GM19467 (cell line): ENCODE measurements at regions not wholly inside any gene's neighbourhood (a gene's known extent, or its start where the extent isn't known, plus 50 kb on each side); places are given as distances from the start of the nearest gene placed in this dataset.
"Not testable (repeated sequence)": the region's sequence is repeated elsewhere in the genome, so short reads cannot be mapped to it uniquely, and the experiment has no call there.

ENCODE experiments used
- ATAC-seq: cut with Tn5 transposase; IDR thresholded peaks from one replicate; pipeline ENCODE4 v1.9.1; 2021; ENCODE audit warnings: mild to moderate bottlenecking, moderate library complexity; ENCODE audit not compliant: unreplicated experiment

- no peak for ATAC-seq
Observed at GRCh38 chr20:19024296-19025035, 188.0 kb upstream of the SLC24A3 start.

- ATAC-seq, result no peak
Observed at GRCh38 chr20:19025430-19026120, 186.9 kb upstream of the SLC24A3 start.

DNA sequence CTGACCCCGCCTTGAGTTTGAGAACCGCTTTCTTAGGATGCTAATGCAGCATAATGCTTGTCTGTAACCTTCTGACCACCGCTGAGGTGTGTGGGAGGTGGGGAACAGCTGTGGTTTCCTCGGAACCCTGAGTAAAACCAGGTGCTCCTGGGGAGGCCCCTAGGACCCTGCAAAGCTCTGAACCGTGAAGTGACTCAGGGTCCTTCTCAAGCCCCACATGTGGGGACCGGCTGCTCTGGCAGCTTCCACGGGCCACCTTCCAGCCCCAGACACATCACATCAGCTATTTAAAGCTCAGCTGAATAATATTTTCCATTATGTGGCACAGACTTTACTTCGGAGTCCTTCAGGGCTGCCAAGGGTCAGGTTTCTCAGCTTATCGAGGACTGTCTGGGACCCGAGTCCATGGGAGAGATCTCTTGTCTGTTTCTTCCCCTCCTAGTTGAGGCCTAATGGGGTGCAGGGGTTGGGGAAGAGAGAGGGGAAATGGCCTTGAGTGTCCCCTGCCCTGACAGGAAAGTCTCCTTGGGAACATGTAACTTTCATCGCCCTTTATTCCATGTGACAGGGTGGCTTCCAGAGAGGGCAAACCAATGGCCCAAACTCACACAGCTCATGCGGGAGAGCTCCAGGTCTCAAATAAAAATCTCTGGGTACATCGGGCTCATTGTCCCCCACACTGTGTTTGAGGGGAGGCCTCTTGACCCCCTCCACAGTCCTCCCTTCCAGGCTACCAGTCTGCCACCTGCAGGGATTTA lies 186.1 kb upstream of the SLC24A3 start:
- peak; percentile 79 for ATAC-seq

GRCh38 chr20:19026901-19027644 lies 185.4 kb upstream of the SLC24A3 start:
- ATAC-seq, result no peak

DNA sequence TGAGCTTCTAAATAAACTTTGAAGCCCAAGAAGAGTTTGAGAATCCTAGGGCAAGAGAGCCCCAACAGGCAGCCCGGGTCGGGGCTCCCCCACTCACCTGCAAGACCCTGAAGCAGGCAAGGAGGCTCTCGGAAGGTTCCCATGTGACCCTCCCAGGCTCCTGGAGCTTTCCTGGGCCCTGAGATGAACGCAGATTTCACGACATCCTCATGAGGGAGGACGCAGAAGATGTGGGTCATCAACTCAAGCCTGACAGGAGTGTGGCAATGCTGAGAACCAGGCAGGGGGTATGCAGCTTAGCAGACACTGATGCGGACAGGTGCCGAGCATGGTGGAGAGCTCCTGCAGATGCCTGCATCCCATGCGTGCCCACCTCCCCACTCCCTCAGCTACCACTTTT lies 184.5 kb upstream of the SLC24A3 start:
- ATAC-seq, result no peak

- ATAC-seq, result no peak
Observed at GRCh38 chr20:19041787-19042186, 170.7 kb upstream of the SLC24A3 start.

GRCh38 chr20:19045371-19045770 lies 167.1 kb upstream of the SLC24A3 start:
- no peak for ATAC-seq

DNA sequence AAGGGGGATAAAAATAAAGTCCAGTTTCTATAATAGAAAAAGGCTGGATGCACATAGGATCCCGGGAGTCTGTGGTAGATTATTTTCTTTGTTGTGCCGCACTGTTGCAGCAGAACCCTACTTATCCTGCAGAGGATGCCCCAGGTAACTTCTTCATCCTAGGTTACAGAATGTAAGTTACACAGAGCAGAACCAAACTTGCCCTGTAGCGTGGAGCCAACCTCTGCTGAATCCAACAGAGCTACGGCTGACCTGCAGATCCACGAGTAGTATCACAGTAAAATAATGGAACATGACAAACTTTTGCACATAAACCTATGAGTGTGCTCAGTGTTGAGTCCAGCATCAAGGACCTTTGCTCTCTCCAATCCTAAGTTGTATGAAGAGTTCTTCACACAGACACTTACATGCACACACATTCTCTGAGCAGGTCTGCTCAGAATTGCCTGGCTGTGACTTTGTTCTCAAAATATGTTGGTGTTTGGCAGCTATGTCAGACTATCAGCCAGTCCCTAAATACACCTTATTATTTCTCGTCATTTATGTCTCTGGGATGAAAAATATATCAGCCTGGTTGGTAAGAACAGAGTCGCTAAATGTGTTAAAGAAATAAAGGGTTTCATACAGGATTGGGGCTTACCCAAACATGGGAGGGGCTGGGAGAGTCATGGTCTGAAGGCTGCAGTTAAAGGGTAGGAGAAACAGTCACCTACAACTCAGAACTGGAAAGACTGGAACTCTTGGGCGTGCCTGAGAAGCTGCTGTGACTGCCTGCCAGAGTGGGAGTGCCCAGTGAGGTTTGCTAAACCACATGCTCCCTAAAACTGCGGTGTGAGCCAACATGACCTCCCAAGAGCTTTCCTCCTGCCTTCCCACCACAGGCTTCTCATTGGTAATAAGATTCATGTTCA lies 165.1 kb upstream of the SLC24A3 start:
- ATAC-seq, result no peak

GRCh38 chr20:19047951-19048296 lies 164.5 kb upstream of the SLC24A3 start:
- no peak for ATAC-seq

DNA sequence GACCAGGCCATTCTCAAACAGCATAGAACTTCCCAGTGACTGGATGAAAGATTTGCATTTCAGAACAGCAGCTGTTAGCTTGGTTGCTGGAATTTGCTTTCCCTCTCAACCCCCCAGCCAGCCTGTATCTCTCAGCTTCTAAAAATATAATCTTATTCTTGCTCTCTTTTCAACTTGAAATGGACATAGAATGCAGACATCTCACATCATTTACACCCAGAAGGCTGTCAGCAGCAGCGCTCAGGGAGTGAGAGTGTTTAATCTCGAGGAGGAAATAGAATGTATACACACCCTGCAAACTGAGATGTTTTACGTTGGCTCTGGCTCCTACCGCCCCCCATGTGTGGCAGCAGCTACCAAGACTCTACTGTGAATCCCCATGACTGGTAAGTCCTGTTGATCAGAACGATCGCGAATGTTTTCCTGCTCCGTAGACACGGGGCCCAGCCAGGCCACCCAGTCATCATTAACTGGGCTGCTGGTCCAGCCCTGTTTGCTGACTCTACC lies 163.4 kb upstream of the SLC24A3 start:
- ATAC-seq, result no peak

- ATAC-seq, result no peak
Observed at GRCh38 chr20:19049514-19049913, 162.9 kb upstream of the SLC24A3 start.

DNA sequence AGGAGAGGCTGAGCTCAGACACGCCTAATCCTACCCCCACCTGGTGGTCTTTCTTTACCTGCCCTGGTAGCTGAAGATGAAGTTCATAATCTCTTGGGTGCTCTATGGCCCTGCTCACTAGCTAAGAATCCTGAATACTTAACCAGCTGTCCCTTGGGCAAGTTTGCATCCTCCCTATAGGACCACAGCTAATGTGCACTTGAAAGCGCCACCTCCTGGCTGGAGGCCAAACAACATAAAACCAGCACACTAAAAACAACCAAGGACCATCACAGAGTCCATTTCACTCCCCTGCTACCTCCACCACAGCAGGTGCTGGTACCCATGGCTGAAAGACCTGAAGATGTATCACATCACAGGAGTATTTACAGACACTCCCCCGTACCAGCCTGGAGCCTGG lies 155.5 kb upstream of the SLC24A3 start:
- no peak for ATAC-seq

DNA sequence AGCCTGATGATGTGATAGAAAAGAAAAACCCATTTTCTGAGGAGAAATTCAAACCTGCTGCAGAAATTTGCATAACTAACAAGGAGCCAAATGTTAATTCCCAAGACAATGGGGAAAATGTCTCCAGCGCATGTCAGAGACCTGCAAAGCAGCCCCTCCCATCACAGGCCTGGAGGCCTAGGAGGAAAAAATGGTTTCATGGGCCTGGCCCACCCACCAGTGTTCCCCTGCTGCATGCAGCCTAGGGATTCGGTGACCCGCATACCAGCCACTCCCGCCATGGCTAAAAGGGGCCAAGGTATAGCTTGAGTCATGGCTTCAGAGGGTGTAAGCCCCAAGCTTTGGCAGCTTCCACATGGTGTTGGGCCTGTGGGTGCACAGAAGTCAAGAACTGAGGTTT lies 147.7 kb upstream of the SLC24A3 start:
- ATAC-seq, result not testable (repeated sequence)

DNA sequence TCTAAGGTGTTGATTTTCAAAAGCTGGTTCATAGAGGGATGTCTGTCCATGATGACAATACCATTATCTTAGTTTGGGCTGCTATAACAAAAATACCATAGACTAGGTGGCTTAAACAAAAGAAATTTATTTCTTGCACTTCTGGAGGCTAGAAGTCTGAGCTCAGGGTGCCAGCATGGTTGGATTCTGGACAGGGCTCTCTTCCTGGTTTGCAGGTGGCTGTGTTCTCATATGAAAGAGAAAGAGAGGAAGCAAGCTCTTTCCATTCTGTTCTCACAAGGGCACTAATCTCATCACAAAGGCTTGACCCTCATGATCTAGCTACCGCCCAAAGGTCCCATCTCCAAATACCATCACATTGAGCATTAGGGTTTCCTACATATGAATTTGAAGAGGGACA lies 144.5 kb upstream of the SLC24A3 start:
- ATAC-seq, result no peak

GRCh38 chr20:19070026-19070425 lies 142.4 kb upstream of the SLC24A3 start:
- no peak for ATAC-seq

DNA sequence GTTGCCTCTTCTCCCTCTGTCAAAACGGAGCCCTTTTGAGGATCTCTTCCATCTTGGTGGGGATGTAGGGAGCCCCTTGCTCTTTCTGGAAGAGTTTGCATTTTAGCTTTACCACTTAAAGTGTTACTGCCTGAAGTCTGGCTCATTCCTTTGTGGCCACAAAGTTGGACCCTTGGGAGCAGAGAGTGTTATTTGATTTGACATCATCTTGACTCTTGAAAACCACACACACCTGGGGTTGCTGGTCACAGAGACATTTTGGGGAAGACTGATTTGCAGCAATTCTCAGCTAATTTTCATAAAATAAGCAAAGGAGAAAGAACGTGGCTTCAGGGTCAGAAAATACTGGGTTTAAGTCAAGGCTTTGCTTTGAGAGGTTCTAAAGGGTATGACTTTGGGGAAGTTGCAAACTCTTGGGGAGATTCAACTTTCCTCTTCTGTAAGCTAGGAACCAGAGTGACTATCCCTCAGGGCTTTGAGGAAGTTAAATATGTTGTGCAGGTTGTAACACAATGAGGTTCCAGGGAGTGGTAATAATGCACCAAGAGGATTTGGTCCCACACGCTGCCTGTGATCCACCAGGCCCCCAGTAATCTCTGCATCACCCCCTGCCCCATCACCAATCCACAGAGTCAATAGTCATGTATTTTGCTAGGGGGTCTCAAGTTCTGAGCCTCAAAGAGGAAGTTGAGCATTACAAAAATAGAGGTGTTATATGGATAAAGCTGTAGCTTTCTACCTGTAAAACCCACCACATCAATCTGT lies 141.6 kb upstream of the SLC24A3 start:
- peak; percentile 35 for ATAC-seq

DNA sequence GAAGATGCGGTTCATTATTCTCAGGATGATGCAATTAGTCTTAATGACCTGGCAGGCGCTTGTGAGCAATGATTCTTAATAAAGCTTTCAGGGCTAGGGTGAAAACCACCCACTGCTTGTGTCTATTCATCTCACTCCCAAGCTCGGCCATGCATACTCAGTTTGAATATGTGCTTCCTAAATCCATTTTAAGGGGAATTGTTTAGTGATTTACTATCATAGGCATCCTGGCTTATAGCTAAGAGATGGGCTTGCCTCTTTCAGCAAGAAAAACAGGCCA lies 141.1 kb upstream of the SLC24A3 start:
- peak; percentile 35 for ATAC-seq

DNA sequence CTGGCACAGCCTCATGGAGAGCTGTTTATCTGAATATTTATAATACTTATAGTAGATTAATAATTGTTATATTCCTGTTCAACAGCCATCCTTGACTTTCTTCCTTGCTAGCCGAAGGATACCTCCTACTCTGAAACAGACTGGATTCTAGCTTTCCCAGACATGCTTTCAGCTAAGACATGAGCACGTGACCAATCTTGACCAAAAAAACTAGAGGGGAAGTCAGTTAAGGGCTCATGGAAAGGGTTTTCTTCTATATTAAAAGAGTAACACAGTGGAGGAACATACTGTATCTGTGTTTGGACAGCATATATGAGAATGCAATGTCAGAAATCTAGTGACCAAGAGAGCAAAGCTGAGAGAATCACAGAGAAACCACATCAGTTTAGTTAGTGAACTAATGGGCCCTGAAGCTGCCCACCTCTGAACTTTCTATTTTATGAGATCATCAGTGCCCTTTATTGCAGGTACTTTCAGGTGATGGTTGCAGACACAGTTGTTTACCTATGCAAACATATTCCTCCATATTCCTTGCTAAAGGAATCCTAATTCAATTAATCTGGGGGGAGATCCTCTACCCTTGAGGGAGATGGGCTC lies 140.4 kb upstream of the SLC24A3 start:
- no peak for ATAC-seq

DNA sequence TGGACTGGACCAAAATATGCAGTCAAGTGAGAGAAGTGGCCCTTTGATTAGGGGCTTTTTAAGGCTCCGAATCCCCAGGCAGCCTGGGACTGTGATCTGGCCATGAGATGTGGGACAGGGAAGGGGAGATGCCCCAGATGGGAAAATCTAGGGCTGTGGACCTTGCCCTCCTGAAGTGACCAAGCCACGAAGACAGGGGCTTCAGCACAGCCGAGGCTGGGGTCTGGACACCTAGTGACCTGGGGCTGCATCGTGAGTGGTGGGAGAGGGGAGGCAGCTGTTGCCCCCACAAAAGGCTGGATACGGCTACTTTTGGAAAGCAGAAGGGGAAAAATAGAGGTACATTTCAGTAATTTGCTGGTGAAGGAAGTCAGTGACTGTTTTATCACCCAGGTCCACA lies 139.5 kb upstream of the SLC24A3 start:
- no peak for ATAC-seq
